Panc1 (cell line): ENCODE measurements at regions not wholly inside any gene's neighbourhood (a gene's known extent, or its start where the extent isn't known, plus 50 kb on each side); places are given as distances from the start of the nearest gene placed in this dataset.

Source experiments
- ATAC-seq: fragments of 200-7000 bp; cut with Tn5 transposase; 2 replicates; pipeline ENCODE4 v1.9.1; 2020; ENCODE audit warnings: mild to moderate bottlenecking, moderate library complexity
- BruUV-seq: library from RNA; stranded (reverse); fragments of 400-500 nt; replicated peaks from 2 replicates; lab custom pipeline; 2021; lab: Mats Ljungman, UMichigan
- CTCF ChIA-PET: fragments of 300-600 bp; sonication (Branson Sonifier 250); formaldehyde crosslinking; loops from one replicate; lab custom pipeline; 2022; ENCODE audit warnings: antibody characterized with exemption; lab: Charles Lee
- POLR2A ChIA-PET: fragments of 300-600 bp; sonication (Branson Sonifier 250); formaldehyde crosslinking; loops from one replicate; lab custom pipeline; 2022; ENCODE audit warnings: antibody characterized with exemption; lab: Charles Lee
- DNase-seq: peaks from one replicate; pipeline ENCODE4 v3.0.0-alpha.2; 2010; ENCODE audit warnings: low read depth, low spot score
- H3K27ac ChIP-seq: 2 replicates; pipeline ENCODE4 v1.5.1; 2011; ENCODE audit warnings: mild to moderate bottlenecking, low read length, inconsistent platforms
- H3K27me3 ChIP-seq: fragments of 200-500 bp; sonication (Bioruptor generic); 2 replicates; pipeline ENCODE4 v1.6.0; 2014; ENCODE audit warnings: low read length, inconsistent platforms; ENCODE audit not compliant: control insufficient read depth, insufficient read depth
- H3K36me3 ChIP-seq: fragments of 200-500 bp; sonication (Bioruptor generic); 2 replicates; pipeline ENCODE4 v1.5.1; 2014; ENCODE audit warnings: inconsistent platforms, mild to moderate bottlenecking, low read length, moderate library complexity; ENCODE audit not compliant: control insufficient read depth, insufficient read depth
- H3K4me1 ChIP-seq: 2 replicates; pipeline ENCODE4 v1.5.1; 2011; ENCODE audit warnings: inconsistent platforms, mild to moderate bottlenecking, low read length, moderate library complexity; ENCODE audit not compliant: control insufficient read depth, insufficient read depth
- H3K4me3 ChIP-seq, 2 experiments: 2 replicates each; pipeline ENCODE4 v1.5.1; 2011 to 2012; ENCODE audit warnings: low read depth in 2 of 2, low read length in 2 of 2, mild to moderate bottlenecking in 2 of 2, inconsistent platforms in 1 of 2, moderate library complexity in 1 of 2
- H3K9me3 ChIP-seq: fragments of 200-500 bp; sonication (Bioruptor generic); 2 replicates; pipeline ENCODE4 v1.5.1; 2014; ENCODE audit warnings: low read depth, mild to moderate bottlenecking, inconsistent platforms, low read length, moderate library complexity; ENCODE audit not compliant: control insufficient read depth, insufficient read depth
- CTCF ChIP-seq: fragments of 450-650 bp; IDR thresholded peaks from 2 replicates; pipeline ENCODE4 v1.5.1; 2017; ENCODE audit warnings: mild to moderate bottlenecking
- POLR2AphosphoS5 ChIP-seq: IDR thresholded peaks from 2 replicates; pipeline ENCODE4 v1.6.1; 2012; ENCODE audit warnings: mild to moderate bottlenecking, low read depth, low read length, moderate library complexity
- REST ChIP-seq, 2 experiments: IDR thresholded peaks; 2 replicates each; pipeline ENCODE4 v1.6.1; 2011 to 2012; ENCODE audit warnings: low read depth in 2 of 2, control low read depth in 1 of 2, low read length in 1 of 2, mild to moderate bottlenecking in 1 of 2, moderate library complexity in 1 of 2; ENCODE audit not compliant: insufficient read depth in 1 of 2
- SIN3A ChIP-seq: IDR thresholded peaks from 2 replicates; pipeline ENCODE4 v1.6.1; 2012; ENCODE audit warnings: low read depth, mild to moderate bottlenecking, low read length, moderate library complexity, borderline replicate concordance; ENCODE audit not compliant: insufficient read depth
- TCF7L2 ChIP-seq: IDR thresholded peaks from 2 replicates; pipeline ENCODE4 v1.6.1; 2011; ENCODE audit warnings: mild to moderate bottlenecking, low read depth, low read length, inconsistent platforms
- in situ Hi-C: cut with HindIII; loops from 2 replicates; pipeline ENCODE4 v1.10.0; 2016; ENCODE audit warnings: low sequenced_read_pairs, low pct_unique_long_range_greater_than_20kb
- intact Hi-C: fragments of 100-400 bp; cut with micrococcal nuclease; formaldehyde crosslinking; loops from one replicate; pipeline ENCODE4 v1.10.0; 2022; ENCODE audit not compliant: unreplicated experiment

- Histone ChIP-seq H3K36me3 (no peaks in the 10 kb centered on the region), H3K27me3 (no peaks in the 10 kb centered on the region), H3K27ac (no peak overlapping the region), H3K4me3 (no peak overlapping the region), H3K9me3 (no peaks in the 10 kb centered on the region), H3K4me1 (no peaks in the 10 kb centered on the region)
- no peak for DNase-seq
- no peak for TF ChIP-seq SIN3A
- no peak for TF ChIP-seq CTCF
- no peak for TF ChIP-seq POLR2AphosphoS5
- TF ChIP-seq REST (IDR thresholded peaks at IDR 0.05; ENCODE audit: insufficient read depth in 1 of 2, low read depth in 2 of 2, low read length in 1 of 2): no peak
- TF ChIP-seq TCF7L2: no peak
- CTCF ChIA-PET: no interaction called here
- in situ Hi-C loops (no loop called here), intact Hi-C loops (no loop called here)
- BruUV-seq: no TSS peak
- no peak for ATAC-seq
- POLR2A ChIA-PET: no interaction called here
Measured at GRCh38 chr9:1959371-1959770, 55.8 kb upstream of the SMARCA2 start.

GRCh38 chr9:1960342-1961042, 54.7 kb upstream of the SMARCA2 start:
- intact Hi-C loops: no loop called here
- DNase-seq (no peak), ATAC-seq (no peak)
- H3K36me3 ChIP-seq: no peaks in the 10 kb centered on the region
- POLR2A ChIA-PET: no interaction called here
- no peaks in the 10 kb centered on the region for H3K27me3 ChIP-seq
- in situ Hi-C loops: no loop called here
- no TSS peak for BruUV-seq
- no peak overlapping the region for H3K4me3 ChIP-seq
- H3K9me3 ChIP-seq: no peaks in the 10 kb centered on the region
- no peak overlapping the region for H3K27ac ChIP-seq
- TF ChIP-seq REST (IDR thresholded peaks at IDR 0.05; ENCODE audit: insufficient read depth in 1 of 2, low read depth in 2 of 2, low read length in 1 of 2): no peak
- no peak for TF ChIP-seq SIN3A
- TF ChIP-seq POLR2AphosphoS5: no peak
- no peak for TF ChIP-seq CTCF
- no peak for TF ChIP-seq TCF7L2
- CTCF ChIA-PET: no interaction called here
- H3K4me1 ChIP-seq: no peaks in the 10 kb centered on the region
